Breast epithelium (tissue), 3 donors: ENCODE measurements at regions not wholly inside any gene's neighbourhood (a gene's known extent, or its start where the extent isn't known, plus 50 kb on each side); places are given as distances from the start of the nearest gene placed in this dataset.

ENCODE experiments used
- CTCF ChIP-seq, 3 donors: fragments of 450-650 bp; IDR thresholded peaks; one replicate each; pipeline ENCODE4 v1.5.1; 2016 to 2017; ENCODE audit warnings: antibody characterized with exemption in 3 of 3, mild to moderate bottlenecking in 3 of 3, moderate library complexity in 3 of 3
- POLR2A ChIP-seq: fragments of 450-650 bp; IDR thresholded peaks from one replicate; pipeline ENCODE4 v1.6.1; 2016; ENCODE audit warnings: antibody characterized with exemption, mild to moderate bottlenecking, moderate library complexity
- POLR2AphosphoS5 ChIP-seq, 3 donors: sonication (generic); formaldehyde crosslinking; IDR thresholded peaks; one replicate each; pipeline ENCODE4 v1.6.1; 2017; ENCODE audit warnings: antibody characterized with exemption in 3 of 3

GRCh38 chr13:50334115-50334778 lies 319.0 kb downstream of the KCNRG start:
- TF ChIP-seq CTCF (IDR thresholded peaks at IDR 0.05) (no peak), POLR2A (no peak), POLR2AphosphoS5 (IDR thresholded peaks at IDR 0.05) (no peak)
